SK-N-MC (cell line): ENCODE measurements at regions not wholly inside any gene's neighbourhood (a gene's known extent, or its start where the extent isn't known, plus 50 kb on each side); places are given as distances from the start of the nearest gene placed in this dataset.

Experiments used
- DNase-seq: peaks from one replicate; pipeline ENCODE4 v3.0.0-alpha.2; 2011; ENCODE audit warnings: low read depth, low spot score
- H3K27ac ChIP-seq: fragments of 200-600 bp; sonication (generic); 2 replicates; pipeline ENCODE4 v1.5.1; 2016; ENCODE audit warnings: mixed run types
- H3K36me3 ChIP-seq: fragments of 200-600 bp; sonication (generic); 2 replicates; pipeline ENCODE4 v1.6.1; 2017; ENCODE audit warnings: antibody characterized with exemption, low read length, mixed read lengths; ENCODE audit not compliant: insufficient read depth
- H3K4me3 ChIP-seq: fragments of 200-600 bp; sonication (generic); 2 replicates; pipeline ENCODE4 v1.5.1; 2016
- H3K9ac ChIP-seq: fragments of 200-600 bp; sonication (generic); 2 replicates; pipeline ENCODE4 v1.8.0; 2017; ENCODE audit warnings: mixed run types, mixed read lengths; ENCODE audit not compliant: insufficient read length
- H3K9me3 ChIP-seq: fragments of 200-600 bp; sonication (generic); 2 replicates; pipeline ENCODE4 v1.6.1; 2017; ENCODE audit warnings: low read depth, mild to moderate bottlenecking, antibody characterized with exemption, low read length, moderate library complexity, mixed read lengths
- EZH2 ChIP-seq: fragments of 200-600 bp; sonication (generic); IDR thresholded peaks from one replicate; pipeline ENCODE4 v1.6.1; 2017; ENCODE audit warnings: antibody characterized with exemption
- FOXP2 ChIP-seq: optimal IDR thresholded peaks from 2 replicates; pipeline ENCODE3; 2011; ENCODE audit warnings: mild to moderate bottlenecking, moderate library complexity; ENCODE audit not compliant: insufficient read depth; ENCODE audit errors: extremely low read length, control extremely low read depth
- POLR2AphosphoS5 ChIP-seq: IDR thresholded peaks from 2 replicates; pipeline ENCODE4 v1.6.1; 2012; ENCODE audit warnings: mild to moderate bottlenecking, low read depth, low read length, borderline replicate concordance

- peak overlapping the region; percentile 55 for H3K4me3 ChIP-seq
- no peaks in the 10 kb centered on the region for H3K36me3 ChIP-seq
- DNase-seq, result peak; percentile 32
- TF ChIP-seq FOXP2 (no peak), EZH2 (no peak), POLR2AphosphoS5 (no peak)
- no peak overlapping the region for H3K9ac ChIP-seq
- H3K27ac ChIP-seq, result no peak overlapping the region
- H3K9me3 ChIP-seq, result no peaks in the 10 kb centered on the region
Measured at GRCh38 chr7:95690367-95690947, 81.9 kb upstream of the DYNC1I1 start.

GRCh38 chr7:95688931-95689495, 83.3 kb upstream of the DYNC1I1 start:
- no peaks in the 10 kb centered on the region for H3K9me3 ChIP-seq
- H3K9ac ChIP-seq, result no peak overlapping the region
- no peaks in the 10 kb centered on the region for H3K36me3 ChIP-seq
- TF ChIP-seq FOXP2 (no peak), POLR2AphosphoS5 (no peak), EZH2 (no peak)
- no peak overlapping the region for H3K27ac ChIP-seq
- no peak overlapping the region for H3K4me3 ChIP-seq
- DNase-seq, result no peak

GRCh38 chr7:95687759-95688343, 84.5 kb upstream of the DYNC1I1 start:
- no peak for TF ChIP-seq EZH2
- no peak for TF ChIP-seq FOXP2
- no peak for TF ChIP-seq POLR2AphosphoS5
- no peak overlapping the region for H3K9ac ChIP-seq
- H3K4me3 ChIP-seq, result no peak overlapping the region
- no peaks in the 10 kb centered on the region for H3K9me3 ChIP-seq
- DNase-seq, result no peak
- no peak overlapping the region for H3K27ac ChIP-seq
- H3K36me3 ChIP-seq, result no peaks in the 10 kb centered on the region

- no peak overlapping the region for H3K4me3 ChIP-seq
- H3K36me3 ChIP-seq, result no peaks in the 10 kb centered on the region
- no peak overlapping the region for H3K27ac ChIP-seq
- no peak for DNase-seq
- H3K9me3 ChIP-seq, result no peaks in the 10 kb centered on the region
- no peak for TF ChIP-seq POLR2AphosphoS5
- TF ChIP-seq FOXP2, result no peak
- no peak for TF ChIP-seq EZH2
- H3K9ac ChIP-seq, result no peak overlapping the region
Measured at GRCh38 chr7:95686109-95686508, 86.2 kb upstream of the DYNC1I1 start.

- Histone ChIP-seq H3K36me3 (no peaks in the 10 kb centered on the region), H3K27ac (no peak overlapping the region), H3K9me3 (no peaks in the 10 kb centered on the region), H3K9ac (no peak overlapping the region), H3K4me3 (no peak overlapping the region)
- TF ChIP-seq FOXP2 (no peak), EZH2 (no peak), POLR2AphosphoS5 (no peak)
- DNase-seq, result no peak
Measured at GRCh38 chr7:95684505-95684904, 87.8 kb upstream of the DYNC1I1 start.

- TF ChIP-seq EZH2, result no peak
- no peak for TF ChIP-seq POLR2AphosphoS5
- TF ChIP-seq FOXP2, result no peak
- no peaks in the 10 kb centered on the region for H3K36me3 ChIP-seq
- no peak overlapping the region for H3K9ac ChIP-seq
- H3K27ac ChIP-seq, result no peak overlapping the region
- DNase-seq, result no peak
- H3K4me3 ChIP-seq, result no peak overlapping the region
- no peaks in the 10 kb centered on the region for H3K9me3 ChIP-seq
Measured at GRCh38 chr7:95684037-95684436, 87.7 kb upstream of the PDK4 start.

GRCh38 chr7:95682913-95683312, 86.6 kb upstream of the PDK4 start:
- DNase-seq, result no peak
- H3K9me3 ChIP-seq, result no peaks in the 10 kb centered on the region
- no peaks in the 10 kb centered on the region for H3K36me3 ChIP-seq
- H3K27ac ChIP-seq, result no peak overlapping the region
- no peak overlapping the region for H3K9ac ChIP-seq
- TF ChIP-seq FOXP2 (no peak), EZH2 (no peak), POLR2AphosphoS5 (no peak)
- H3K4me3 ChIP-seq, result no peak overlapping the region

GRCh38 chr7:95676691-95677090, 80.4 kb upstream of the PDK4 start:
- no peak overlapping the region for H3K27ac ChIP-seq
- no peak for DNase-seq
- no peak overlapping the region for H3K9ac ChIP-seq
- no peak for TF ChIP-seq EZH2
- no peak for TF ChIP-seq POLR2AphosphoS5
- TF ChIP-seq FOXP2, result no peak
- H3K36me3 ChIP-seq, result no peaks in the 10 kb centered on the region
- H3K9me3 ChIP-seq, result no peaks in the 10 kb centered on the region
- no peak overlapping the region for H3K4me3 ChIP-seq

- no peak for DNase-seq
- H3K9ac ChIP-seq, result no peak overlapping the region
- no peak overlapping the region for H3K27ac ChIP-seq
- H3K9me3 ChIP-seq, result no peaks in the 10 kb centered on the region
- no peak overlapping the region for H3K4me3 ChIP-seq
- TF ChIP-seq POLR2AphosphoS5 (no peak), EZH2 (no peak), FOXP2 (no peak)
- no peaks in the 10 kb centered on the region for H3K36me3 ChIP-seq
Measured at GRCh38 chr7:95675632-95676031, 79.3 kb upstream of the PDK4 start.
